CD1c-positive myeloid dendritic cell (primary cell): ENCODE measurements at regions not wholly inside any gene's neighbourhood (a gene's known extent, or its start where the extent isn't known, plus 50 kb on each side); places are given as distances from the start of the nearest gene placed in this dataset.
"Not testable (repeated sequence)": the region's sequence is repeated elsewhere in the genome, so short reads cannot be mapped to it uniquely, and the experiment has no call there.

Experiments used
- DNase-seq: peaks from one replicate; pipeline ENCODE4 v3.0.0-alpha.2; 2016; ENCODE audit errors: extremely low spot score

- not testable (repeated sequence) for DNase-seq
Observed at GRCh38 chr10:46095943-46096342, 49.9 kb upstream of the MSMB start.

GRCh38 chr10:46096446-46096845 is 50.4 kb upstream of the MSMB start:
- no peak for DNase-seq

GRCh38 chr10:46096909-46097575 is 51.0 kb upstream of the MSMB start:
- DNase-seq = no peak

GRCh38 chr10:46097576-46098317 is 51.7 kb upstream of the MSMB start:
- no peak for DNase-seq

- DNase-seq = no peak
Observed at GRCh38 chr10:46098386-46098785, 52.3 kb upstream of the MSMB start.

- DNase-seq = not testable (repeated sequence)
Observed at GRCh38 chr10:46098925-46099324, 52.9 kb upstream of the MSMB start.

GRCh38 chr10:46104071-46104585 is 58.1 kb upstream of the MSMB start:
- no peak for DNase-seq

- DNase-seq = not testable (repeated sequence)
Observed at GRCh38 chr10:46105416-46105815, 59.3 kb upstream of the MSMB start.

- not testable (repeated sequence) for DNase-seq
Observed at GRCh38 chr10:46105856-46106409, 59.9 kb upstream of the MSMB start.

GRCh38 chr10:46106410-46107255 is 60.6 kb upstream of the MSMB start:
- peak; percentile 64 for DNase-seq

GRCh38 chr10:46108158-46108499 is 62.1 kb upstream of the MSMB start:
- DNase-seq = not testable (repeated sequence)

- DNase-seq = not testable (repeated sequence)
Observed at GRCh38 chr10:46154271-46154670, 108.2 kb upstream of the MSMB start.

GRCh38 chr10:46154683-46155082 is 108.6 kb upstream of the MSMB start:
- not testable (repeated sequence) for DNase-seq

GRCh38 chr10:46156866-46157265 is 110.8 kb upstream of the MSMB start:
- DNase-seq = not testable (repeated sequence)

- no peak for DNase-seq
Observed at GRCh38 chr10:46169736-46170135, 117.1 kb upstream of the ANTXRL start.

- DNase-seq = no peak
Observed at GRCh38 chr10:46170789-46171188, 116.0 kb upstream of the ANTXRL start.

GRCh38 chr10:46171661-46172060 is 115.1 kb upstream of the ANTXRL start:
- no peak for DNase-seq

- DNase-seq = no peak
Observed at GRCh38 chr10:46175296-46175695, 111.5 kb upstream of the ANTXRL start.

GRCh38 chr10:46175831-46176230 is 111.0 kb upstream of the ANTXRL start:
- DNase-seq = no peak

- not testable (repeated sequence) for DNase-seq
Observed at GRCh38 chr10:46187431-46187830, 99.4 kb upstream of the ANTXRL start.

- no peak for DNase-seq
Observed at GRCh38 chr10:46197050-46197449, 89.7 kb upstream of the ANTXRL start.

- DNase-seq = no peak
Observed at GRCh38 chr10:46198516-46198915, 88.3 kb upstream of the ANTXRL start.
